HG03378 (cell line): ENCODE measurements at regions not wholly inside any gene's neighbourhood (a gene's known extent, or its start where the extent isn't known, plus 50 kb on each side); places are given as distances from the start of the nearest gene placed in this dataset.

Experiments
- ATAC-seq: cut with Tn5 transposase; IDR thresholded peaks from one replicate; pipeline ENCODE4 v1.9.1; 2021; ENCODE audit warnings: mild to moderate bottlenecking, moderate library complexity; ENCODE audit not compliant: unreplicated experiment

DNA sequence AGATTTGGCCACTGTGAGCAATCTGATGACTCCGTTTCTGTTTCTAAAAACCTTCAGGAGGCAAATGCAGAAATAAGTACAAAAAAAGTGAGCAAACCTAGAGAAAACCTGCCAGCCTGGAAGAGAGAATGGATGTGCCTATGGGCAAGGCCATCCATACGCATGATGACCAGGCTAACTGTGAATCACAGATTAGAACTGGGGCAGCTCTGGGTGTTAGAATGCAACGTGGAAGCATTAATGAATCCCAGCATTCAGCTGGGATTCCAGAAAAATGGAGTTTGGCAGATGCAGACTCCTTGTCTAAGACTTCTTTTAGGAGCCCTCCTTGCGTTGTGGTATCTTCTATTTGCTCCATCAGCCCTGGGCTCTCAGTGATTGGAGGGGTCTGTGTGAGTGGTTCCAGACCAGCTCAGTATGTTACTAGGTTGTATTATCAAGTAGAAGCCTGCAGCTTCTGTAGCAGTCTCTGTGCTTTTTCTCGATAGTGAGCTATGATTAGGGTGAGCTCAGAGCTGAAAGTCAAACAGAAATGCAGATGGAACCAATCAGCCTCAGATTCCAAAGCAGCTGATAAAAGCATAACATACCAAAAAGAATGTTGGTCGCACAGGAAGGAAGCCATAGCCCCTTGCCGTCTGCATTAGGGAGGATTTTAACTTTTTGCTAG, 154.0 kb downstream of the PSMG1 start:
- ATAC-seq, result no peak

DNA sequence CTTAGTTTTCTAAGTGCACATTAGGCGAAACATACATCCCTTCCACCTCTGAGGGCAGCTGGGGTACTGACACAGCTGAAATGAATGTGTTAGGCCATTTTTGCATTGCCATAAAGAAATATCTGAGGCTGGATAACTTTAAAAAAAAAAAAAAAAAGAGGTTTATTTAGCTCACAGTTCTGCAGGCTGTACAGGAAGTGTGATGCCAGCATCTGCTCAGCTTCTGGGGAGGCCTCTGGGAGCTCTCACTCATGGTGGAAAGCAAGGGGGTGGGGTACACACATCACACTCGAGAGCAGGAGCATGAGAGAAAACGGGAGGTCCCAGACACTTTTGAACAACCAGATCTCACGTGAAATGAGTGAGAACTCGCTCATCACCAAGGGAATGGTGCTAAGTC, 158.1 kb downstream of the PSMG1 start:
- ATAC-seq, result no peak

DNA sequence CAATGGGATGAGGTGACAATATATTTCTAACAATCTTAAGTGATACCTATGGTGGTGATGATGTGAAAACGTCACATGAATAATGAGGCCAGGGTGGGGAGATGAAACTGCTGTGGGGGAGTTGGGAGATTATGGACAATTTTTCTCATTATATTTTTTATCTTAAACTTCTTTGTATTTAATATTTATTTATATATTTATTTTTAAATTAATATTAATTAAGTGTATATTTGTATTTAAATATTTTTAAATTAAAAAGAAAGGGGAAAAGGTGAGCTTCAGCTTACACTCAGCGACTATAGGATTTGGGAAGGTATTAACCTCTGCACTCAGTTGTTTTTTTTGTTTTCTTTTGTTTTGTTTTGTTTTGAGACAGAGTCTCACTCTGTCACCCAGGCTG, 158.7 kb downstream of the PSMG1 start:
- no peak for ATAC-seq

DNA sequence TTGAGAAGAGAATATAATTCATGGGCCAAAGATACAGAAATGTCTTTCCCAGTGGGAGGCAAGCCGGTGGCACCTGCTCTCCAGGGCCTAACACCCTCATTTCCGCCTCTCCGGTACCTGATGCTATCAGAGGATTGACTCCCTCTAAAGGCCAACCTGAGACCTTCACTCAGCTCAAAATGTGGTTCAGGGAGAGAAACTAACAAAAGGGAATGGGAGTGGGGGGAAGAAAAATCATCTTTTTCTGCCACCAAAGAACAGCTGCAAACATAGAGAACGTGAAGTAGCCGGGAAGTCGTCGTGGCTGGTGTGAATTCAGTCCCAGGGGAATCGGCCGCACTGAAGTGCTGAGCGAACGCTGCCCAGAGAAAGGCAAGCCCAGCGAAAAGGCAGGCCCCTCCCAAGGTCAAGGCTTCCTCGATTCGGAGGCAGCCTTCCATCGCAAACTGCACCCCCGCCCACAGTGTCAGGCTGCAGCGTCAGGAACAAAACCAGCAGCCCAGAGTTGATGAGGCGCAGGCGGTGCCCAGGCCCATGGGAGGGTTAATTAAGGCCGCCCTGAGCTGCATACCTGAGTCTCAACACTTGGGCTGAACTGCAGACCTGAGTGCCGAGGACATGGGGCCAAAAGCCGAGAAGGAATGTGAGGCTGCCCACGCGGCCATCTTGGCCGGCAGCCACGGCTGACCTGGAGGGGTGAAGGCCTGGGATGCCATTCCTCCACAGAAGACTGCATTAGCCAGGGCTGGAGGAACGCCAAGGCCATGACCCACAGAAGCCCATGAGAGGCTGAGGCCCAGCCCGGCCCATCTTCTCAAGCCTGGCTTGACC, 160.2 kb downstream of the PSMG1 start:
- ATAC-seq, result no peak

DNA sequence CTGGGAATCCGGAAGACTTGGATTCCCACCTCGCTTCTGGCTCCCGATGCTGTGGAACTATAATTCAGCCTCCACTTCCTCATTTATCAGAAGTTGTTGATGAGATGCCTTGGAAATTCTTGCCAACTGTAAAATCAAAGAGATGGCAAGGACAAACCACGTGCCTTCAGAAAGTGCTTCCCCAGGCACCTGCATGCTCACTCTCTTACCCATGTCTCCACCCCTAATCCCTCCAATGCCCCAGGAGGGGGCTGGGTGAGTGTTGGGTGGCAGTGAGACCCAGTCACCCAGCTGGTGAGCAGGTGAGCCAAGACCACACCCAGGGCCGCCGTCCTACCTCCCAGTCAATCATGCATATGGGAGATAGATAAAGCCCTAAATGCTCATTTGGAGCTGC, 160.8 kb downstream of the PSMG1 start:
- ATAC-seq, result no peak

DNA sequence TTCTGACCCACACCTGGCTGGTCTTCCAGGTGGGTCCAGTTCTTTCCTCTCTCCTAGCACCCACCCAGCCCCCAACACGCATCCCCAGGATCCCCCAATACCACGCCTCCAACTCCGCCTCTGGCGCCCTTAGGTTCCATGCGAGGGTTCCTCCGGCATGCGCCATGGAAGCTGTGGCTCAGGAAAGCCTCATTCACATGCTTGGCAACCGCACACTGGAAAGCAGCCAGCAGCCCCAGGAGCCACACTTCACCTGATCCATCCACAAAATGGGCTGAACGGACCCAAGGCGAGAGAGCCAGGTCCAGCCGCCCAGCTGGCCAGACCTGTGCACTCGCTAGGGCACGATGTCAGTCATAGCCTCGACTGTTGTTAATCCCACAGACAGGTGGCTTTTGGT, 161.2 kb downstream of the PSMG1 start:
- ATAC-seq, result no peak

DNA sequence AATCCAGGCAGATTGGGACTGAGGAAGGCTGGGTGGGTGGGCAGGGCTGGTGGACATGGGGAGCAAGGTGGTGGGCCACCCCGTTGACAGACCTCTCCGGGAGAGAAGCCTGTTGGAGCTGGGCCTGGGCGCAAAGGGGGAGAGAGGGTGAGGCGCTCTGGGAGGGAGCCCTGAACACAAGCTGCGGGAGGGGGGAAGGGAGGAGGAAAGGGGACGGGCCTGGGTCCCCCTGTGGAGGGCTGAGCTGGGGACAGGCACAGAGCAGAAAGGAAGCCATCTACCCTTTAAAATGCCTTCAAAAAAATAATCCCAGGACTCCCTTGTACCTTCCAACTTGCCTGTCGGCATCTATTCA, 161.8 kb downstream of the PSMG1 start:
- no peak for ATAC-seq

DNA sequence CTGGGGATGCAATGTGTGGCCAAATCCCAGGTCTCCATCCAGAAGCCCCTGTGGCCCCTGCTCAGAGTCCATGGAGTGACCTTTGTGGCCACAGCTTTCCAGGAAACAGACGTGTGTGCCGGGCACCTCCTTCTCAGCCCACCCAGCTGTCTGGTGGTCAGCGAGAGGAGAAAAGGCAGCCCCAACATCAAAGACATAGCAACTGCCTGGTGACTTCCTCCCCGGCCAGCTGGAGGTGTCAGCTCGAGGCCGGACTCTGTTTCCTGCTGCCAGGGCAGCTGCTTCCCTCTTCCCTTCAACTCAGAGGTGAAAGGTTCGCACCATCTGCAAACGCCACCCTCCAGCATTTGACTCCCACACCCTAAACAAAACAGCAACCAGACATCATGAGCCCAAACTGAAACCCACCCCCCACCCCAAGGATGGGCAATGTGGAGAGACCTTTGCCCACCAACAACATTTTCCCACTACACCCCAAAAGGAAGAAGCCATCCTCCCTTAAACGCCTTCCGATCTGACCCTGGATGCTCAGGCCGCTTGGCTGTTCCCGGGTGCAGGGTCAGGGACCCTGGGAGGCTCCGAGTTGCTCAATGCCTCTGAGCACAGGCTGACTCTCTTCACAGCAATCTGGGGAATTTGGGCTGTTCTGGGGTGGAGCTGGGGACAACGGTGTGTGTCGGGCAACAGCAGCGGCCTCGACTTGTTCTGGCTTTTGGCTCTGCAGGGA, 162.3 kb downstream of the PSMG1 start:
- ATAC-seq, result no peak

DNA sequence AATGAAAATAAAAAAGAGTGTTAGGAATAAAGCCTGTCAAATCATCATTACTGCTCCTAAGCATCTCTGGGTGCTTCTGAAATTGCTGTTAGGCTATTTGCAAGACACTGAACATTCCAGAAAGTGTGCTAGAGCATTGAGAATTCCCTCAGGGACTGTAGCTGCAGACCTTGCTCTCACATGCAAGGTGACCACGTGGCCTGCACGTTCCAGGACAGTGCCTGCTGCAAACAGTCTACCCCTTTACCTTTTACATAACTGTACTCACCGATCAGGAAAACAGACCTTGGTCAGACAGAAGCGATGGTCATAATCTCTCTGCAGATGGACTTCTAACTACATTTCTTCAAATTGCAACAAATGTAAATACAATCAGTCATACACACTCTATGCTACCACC, 164.5 kb downstream of the PSMG1 start:
- no peak for ATAC-seq

DNA sequence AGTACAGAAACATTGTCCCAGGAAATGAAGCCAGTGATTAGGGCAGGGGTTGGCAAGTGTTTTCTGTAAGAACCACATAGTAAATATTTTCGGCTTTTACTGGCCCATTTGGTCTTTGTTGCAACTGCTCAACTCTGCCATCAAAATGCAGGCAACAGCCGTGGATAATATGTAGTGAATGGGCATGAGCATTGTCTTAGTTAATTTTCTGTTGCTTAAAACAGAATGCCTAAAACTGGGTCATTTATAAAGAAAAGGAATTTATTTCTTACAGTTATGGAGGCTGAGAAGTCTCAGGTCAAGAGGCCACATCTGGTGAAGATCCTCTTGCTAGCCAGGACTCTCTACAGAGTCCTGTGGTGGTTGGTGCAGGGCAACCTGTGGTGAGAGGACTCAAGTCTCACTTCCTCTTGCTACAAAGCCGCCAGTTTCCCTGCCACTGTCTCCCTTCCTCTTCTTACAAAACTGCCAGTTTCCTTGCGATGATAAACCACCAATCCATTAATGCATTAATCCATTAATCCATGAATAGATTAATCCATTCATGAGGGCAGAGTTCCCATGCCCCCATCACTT, 166.4 kb downstream of the PSMG1 start:
- ATAC-seq, result peak; percentile 96

DNA sequence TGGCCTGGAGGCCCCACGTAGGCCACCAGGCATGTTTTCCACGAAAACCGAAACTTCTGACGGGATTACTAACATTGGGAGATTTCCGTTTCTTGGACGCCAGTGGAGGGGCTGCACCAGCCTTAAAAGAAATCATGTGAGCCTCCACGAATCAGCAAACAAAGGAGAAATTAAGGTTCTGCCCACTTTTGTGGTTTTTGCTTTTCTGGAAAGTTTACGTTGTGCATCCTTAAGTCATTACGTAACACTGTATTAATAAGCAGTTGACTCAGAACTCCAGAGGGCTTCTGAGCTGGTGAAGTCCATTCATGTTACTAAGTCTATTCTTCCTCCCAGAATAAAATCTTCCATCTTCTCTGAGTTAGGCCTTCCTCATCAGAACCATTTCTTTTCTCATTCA, 168.5 kb downstream of the PSMG1 start:
- no peak for ATAC-seq

DNA sequence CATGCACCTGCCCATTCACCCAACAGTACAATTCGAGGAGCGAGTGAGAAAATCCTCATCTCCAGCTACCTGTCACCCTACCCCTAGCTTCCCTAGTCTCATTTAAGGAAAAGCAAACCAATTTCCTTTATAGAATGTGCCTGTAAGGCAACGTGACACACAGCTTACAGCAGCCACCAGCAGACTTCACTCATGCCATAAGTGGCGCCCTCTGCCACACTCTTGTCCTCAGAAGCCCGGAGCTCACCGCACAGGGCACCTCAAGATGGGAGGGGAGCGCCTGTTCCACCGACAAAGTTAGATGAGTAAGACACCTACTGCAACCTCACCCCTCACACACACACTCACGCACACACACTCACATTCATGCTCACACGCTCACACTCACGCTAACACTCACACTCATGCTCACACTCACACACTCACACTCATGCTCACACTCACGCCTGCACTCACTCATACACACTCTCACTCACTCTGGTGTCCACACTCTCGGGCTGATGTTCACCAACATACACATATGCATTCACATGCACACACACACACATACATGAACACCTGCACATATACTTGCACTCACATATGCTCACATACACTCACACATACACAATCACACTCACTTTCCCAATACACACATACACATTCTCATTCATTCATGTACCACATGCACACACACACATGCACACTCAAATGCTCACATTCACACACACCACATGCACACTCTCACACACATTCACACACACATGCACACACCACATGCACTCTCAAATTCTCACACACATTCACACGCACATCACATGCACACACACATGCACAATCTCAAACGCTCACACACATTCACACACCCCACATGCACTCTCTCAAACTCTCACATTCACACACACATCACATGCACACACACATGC, 170.7 kb downstream of the PSMG1 start:
- no peak for ATAC-seq

DNA sequence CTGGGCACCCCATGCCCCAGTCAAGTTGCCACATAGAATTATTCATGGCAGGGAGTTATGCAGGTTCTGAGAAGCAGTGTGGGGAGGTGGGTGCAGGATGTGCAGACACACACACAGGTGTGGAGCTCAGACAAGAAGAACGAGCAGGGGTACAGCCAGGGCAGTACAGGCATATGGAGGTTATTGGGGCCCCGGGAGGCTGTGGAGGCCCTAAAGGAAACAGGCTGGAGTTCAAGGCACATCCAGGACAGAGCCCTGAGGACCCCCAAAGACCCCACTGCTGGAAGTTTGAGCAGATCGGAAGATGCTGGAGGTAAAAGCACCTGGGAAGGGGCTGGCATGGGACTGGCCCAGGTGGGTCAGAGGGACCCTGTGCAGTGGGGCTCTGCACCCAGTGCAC, 171.3 kb downstream of the PSMG1 start:
- ATAC-seq, result no peak

DNA sequence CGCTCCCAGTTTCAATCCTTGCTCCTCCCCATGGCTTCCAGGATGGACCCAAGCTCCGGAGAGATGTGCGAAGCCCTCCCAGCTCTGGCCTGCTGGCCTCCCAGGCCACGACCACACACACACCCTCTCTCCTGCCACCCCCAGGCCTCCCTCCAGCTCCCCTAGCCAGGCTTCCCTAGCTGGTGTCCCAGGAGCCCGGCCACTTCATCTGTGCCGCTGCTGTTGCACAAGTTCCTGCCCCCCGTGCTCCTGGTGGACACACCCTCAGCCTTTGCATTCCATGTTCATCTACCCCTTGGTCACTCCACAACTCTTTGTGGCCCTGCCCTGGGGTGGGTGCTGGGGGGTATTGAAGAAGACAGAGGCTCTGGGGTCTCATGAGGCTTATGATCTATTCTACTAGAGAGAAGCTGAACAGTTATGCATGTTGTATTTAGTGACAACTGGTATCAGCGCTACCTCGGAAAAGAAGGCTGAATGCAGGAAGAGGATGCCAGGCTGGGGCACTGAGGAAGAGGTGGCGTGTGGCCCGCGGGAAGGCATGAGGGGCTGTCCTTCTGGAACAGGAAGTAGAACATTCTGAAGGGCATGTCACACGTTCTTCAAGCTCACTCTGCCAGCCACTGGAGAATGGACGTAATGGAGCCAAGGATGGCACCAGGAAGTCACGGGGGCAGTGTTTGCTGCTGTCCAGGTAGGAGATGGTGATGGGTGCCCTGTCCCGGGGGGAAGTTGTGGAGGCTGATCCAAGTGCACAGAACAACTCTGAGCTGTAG, 172.4 kb downstream of the PSMG1 start:
- ATAC-seq, result no peak

DNA sequence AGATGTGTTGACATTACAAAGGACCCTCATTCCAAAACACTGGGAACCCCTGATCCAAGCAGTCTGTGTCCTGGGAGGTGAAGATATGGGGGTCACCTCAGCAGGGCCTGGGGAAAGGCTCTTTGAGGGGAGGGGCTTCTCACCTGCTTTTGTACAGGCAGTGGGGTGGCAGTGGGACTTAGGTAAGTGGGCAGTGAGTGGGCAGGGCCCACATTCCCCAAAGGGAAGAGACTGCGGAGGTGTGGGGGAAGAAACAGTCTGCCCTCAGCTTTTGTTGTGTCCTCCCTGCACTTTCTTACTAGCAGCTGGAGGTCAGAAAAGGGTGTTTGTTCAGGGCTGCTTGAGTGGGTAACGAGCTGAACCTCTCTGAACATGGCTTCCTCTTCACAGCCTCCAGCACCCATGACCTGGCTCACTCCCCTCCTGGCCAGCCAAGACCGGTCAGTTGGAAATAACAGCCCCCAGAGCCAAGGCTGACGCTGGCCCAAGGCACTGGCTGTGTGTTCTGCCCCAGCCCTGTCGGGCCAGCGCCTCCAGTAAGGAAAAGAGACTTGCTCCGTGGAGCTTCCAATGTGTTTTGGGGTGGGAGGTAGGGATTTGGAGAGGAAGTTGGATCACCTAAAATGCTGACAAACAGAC, 173.5 kb downstream of the PSMG1 start:
- no peak for ATAC-seq

DNA sequence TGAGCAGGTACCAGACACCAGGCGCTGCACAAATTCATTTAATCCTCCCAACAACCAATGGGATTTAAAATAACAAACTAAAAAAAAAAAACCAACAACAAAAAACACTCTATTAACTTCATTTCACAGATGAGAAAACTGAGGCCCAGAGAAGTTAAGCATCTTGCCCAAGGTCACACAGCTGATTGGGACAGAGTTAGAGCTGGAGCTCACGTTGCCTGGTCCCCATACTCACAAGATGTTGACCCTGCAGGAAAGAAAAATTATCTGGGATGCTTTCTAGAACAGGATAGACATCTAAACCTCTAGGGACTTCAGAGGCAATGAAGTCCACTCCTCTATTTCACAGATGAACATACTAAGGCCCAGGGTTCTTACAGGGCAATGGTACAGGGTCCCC, 175.3 kb downstream of the PSMG1 start:
- no peak for ATAC-seq

DNA sequence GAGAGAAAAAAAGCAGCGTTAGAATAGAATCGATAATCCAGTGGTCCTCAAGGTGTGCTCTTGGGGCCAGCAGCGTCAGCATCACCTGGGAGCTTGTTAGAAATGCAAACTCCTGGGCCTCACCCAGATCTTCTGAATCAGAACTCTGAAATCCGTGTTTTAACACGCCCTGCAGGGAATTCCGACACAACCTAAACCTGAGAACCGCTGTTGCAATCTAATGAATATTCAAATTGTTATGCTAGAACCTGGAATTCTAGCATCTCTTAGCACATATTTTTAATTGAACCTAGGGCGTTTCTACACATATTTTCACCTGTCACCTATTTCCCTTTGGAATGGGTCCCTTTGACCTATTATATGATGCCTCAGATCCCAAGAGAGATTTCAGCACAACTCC, 175.7 kb downstream of the PSMG1 start:
- no peak for ATAC-seq

DNA sequence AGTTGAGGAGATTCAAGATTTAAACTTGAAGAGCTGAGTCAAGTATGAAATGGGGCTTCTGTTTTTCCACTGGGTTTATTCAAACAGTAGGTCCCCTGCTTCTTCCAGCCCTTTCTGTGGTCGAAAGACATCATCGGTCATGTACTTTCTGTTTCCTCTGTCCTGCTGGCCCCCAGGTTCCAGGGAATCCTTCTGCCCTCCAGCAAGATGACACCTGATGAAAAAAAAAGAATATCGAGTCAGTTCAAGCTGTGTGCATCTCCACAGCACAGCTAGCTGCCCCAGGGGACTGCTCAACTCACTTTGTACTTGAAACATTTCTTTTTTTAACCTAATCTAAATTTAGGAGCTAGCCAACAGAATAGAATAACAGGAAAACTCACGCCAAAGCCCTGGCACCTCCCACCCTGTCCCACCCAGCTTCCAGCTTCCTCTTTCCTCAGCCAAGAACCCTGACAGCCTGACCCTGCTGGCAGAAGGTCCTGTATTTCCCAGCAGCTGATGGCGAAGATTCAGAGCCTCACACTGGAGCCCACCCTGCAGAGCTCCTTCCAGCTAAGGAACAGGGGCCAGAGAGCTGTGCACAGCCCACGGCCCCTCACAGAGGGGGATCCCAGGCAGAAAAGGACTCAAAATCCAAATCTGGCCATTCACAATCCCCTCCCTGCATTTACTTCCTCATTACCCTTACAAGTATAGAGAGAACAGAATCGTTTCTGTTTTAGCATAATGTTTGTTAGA, 176.5 kb downstream of the PSMG1 start:
- ATAC-seq, result no peak

DNA sequence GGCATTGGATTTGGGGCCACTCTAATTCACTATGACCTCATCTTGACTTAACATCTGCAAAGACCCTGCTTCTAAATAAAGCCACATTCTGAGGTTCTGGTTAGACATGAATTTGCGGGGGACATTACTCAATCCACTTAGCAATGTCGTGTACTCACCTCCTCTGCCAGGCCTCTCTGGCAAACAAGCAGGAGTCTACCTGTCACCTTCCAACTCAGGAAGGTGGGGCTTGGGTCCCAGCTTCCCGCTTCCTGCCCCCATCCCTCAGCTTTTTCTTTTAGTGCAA, 177.8 kb downstream of the PSMG1 start:
- no peak for ATAC-seq
